OCI-LY1 (cell line): ENCODE measurements at regions not wholly inside any gene's neighbourhood (a gene's known extent, or its start where the extent isn't known, plus 50 kb on each side); places are given as distances from the start of the nearest gene placed in this dataset.

ENCODE experiments used
- H2AFZ ChIP-seq: fragments of 200-600 bp; sonication (generic), shearing (Covaris generic); 2 replicates; pipeline ENCODE4 v1.6.0; 2014; ENCODE audit warnings: antibody characterized with exemption, mild to moderate bottlenecking, low read length
- H3F3A ChIP-seq: fragments of 200-600 bp; sonication (generic), shearing (Covaris generic); 2 replicates; pipeline ENCODE4 v1.6.0; 2014; ENCODE audit warnings: mild to moderate bottlenecking, antibody characterized with exemption, low read length, moderate library complexity; ENCODE audit not compliant: insufficient read depth
- H3K27ac ChIP-seq: fragments of 200-600 bp; sonication (generic); 2 replicates; pipeline ENCODE4 v1.5.1; 2014; ENCODE audit warnings: low read length, mixed run types, mild to moderate bottlenecking, low read depth; ENCODE audit not compliant: poor library complexity, severe bottlenecking
- H3K27me3 ChIP-seq: fragments of 200-600 bp; sonication (generic); 2 replicates; pipeline ENCODE4 v1.6.0; 2014; ENCODE audit warnings: antibody characterized with exemption, mild to moderate bottlenecking, low read length, moderate library complexity; ENCODE audit not compliant: insufficient read depth
- H3K36me3 ChIP-seq: fragments of 200-600 bp; sonication (generic); 2 replicates; pipeline ENCODE4 v1.6.1; 2014; ENCODE audit warnings: mild to moderate bottlenecking, antibody characterized with exemption, low read length, moderate library complexity, mixed read lengths; ENCODE audit not compliant: insufficient read depth
- H3K4me1 ChIP-seq: fragments of 200-600 bp; sonication (generic); 2 replicates; pipeline ENCODE4 v1.5.1; 2014; ENCODE audit warnings: mild to moderate bottlenecking, low read length, moderate library complexity; ENCODE audit not compliant: insufficient read depth, severe bottlenecking
- H3K4me2 ChIP-seq: fragments of 200-600 bp; sonication (generic), shearing (Covaris generic); 2 replicates; pipeline ENCODE4 v1.6.1; 2014; ENCODE audit warnings: low read length
- H3K4me3 ChIP-seq: fragments of 200-600 bp; sonication (generic); 2 replicates; pipeline ENCODE4 v1.5.1; 2014; ENCODE audit warnings: low read length, low read depth, mild to moderate bottlenecking, mixed read lengths; ENCODE audit not compliant: poor library complexity, severe bottlenecking
- H3K79me2 ChIP-seq: fragments of 200-600 bp; shearing (Covaris generic); 2 replicates; pipeline ENCODE4 v1.6.1; 2016; ENCODE audit warnings: mixed run types, low read length, mixed read lengths; ENCODE audit not compliant: insufficient read depth
- H3K9ac ChIP-seq: fragments of 200-600 bp; sonication (generic), shearing (Covaris generic); 2 replicates; pipeline ENCODE4 v1.6.1; 2014; ENCODE audit warnings: mild to moderate bottlenecking, low read length, mixed read lengths
- H3K9me2 ChIP-seq: fragments of 200-600 bp; sonication (generic), shearing (Covaris generic); 2 replicates; pipeline ENCODE4 v1.6.1; 2014; ENCODE audit warnings: low read depth, mild to moderate bottlenecking, low read length, mixed read lengths
- H3K9me3 ChIP-seq: fragments of 200-600 bp; shearing (Covaris generic); 2 replicates; pipeline ENCODE4 v1.6.1; 2014; ENCODE audit warnings: low read length, mixed read lengths
- H4K20me1 ChIP-seq: fragments of 200-600 bp; sonication (generic), shearing (Covaris generic); 2 replicates; pipeline ENCODE4 v1.6.0; 2016; ENCODE audit warnings: mild to moderate bottlenecking, low read length; ENCODE audit not compliant: insufficient read depth
- EZH2 ChIP-seq: fragments of 200-600 bp; sonication (generic), shearing (Covaris generic); IDR thresholded peaks from 2 replicates; pipeline ENCODE4 v1.8.0; 2017; ENCODE audit warnings: borderline replicate concordance, mixed run types, mild to moderate bottlenecking, antibody characterized with exemption, low read length, moderate library complexity, mixed read lengths
- TF ChIP-seq, protein P1 (sequence below): fragments of 200-600 bp; sonication (generic), shearing (Covaris generic); IDR thresholded peaks from 2 replicates; pipeline ENCODE4 v1.5.1; 2017; ENCODE audit warnings: mild to moderate bottlenecking, antibody characterized with exemption, low read length, moderate library complexity, mixed read lengths

- Histone ChIP-seq H3F3A (no peaks in the 10 kb centered on the region), H3K27ac (no peak overlapping the region), H3K27me3 (no peaks in the 10 kb centered on the region), H2AFZ (no peak overlapping the region), H3K4me1 (no peaks in the 10 kb centered on the region), H3K79me2 (no peaks in the 10 kb centered on the region), H3K9ac (no peak overlapping the region), H3K9me3 (no peaks in the 10 kb centered on the region), H3K4me2 (no peak overlapping the region), H4K20me1 (no peaks in the 10 kb centered on the region), H3K4me3 (no peak overlapping the region), H3K36me3 (no peaks in the 10 kb centered on the region), H3K9me2 (no peaks in the 10 kb centered on the region)
- TF ChIP-seq, protein P1, sequence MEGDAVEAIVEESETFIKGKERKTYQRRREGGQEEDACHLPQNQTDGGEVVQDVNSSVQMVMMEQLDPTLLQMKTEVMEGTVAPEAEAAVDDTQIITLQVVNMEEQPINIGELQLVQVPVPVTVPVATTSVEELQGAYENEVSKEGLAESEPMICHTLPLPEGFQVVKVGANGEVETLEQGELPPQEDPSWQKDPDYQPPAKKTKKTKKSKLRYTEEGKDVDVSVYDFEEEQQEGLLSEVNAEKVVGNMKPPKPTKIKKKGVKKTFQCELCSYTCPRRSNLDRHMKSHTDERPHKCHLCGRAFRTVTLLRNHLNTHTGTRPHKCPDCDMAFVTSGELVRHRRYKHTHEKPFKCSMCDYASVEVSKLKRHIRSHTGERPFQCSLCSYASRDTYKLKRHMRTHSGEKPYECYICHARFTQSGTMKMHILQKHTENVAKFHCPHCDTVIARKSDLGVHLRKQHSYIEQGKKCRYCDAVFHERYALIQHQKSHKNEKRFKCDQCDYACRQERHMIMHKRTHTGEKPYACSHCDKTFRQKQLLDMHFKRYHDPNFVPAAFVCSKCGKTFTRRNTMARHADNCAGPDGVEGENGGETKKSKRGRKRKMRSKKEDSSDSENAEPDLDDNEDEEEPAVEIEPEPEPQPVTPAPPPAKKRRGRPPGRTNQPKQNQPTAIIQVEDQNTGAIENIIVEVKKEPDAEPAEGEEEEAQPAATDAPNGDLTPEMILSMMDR: no peak
- no peak for TF ChIP-seq EZH2
Observed at GRCh38 chr11:113542420-113542819, 67.2 kb upstream of the DRD2 start.

DNA sequence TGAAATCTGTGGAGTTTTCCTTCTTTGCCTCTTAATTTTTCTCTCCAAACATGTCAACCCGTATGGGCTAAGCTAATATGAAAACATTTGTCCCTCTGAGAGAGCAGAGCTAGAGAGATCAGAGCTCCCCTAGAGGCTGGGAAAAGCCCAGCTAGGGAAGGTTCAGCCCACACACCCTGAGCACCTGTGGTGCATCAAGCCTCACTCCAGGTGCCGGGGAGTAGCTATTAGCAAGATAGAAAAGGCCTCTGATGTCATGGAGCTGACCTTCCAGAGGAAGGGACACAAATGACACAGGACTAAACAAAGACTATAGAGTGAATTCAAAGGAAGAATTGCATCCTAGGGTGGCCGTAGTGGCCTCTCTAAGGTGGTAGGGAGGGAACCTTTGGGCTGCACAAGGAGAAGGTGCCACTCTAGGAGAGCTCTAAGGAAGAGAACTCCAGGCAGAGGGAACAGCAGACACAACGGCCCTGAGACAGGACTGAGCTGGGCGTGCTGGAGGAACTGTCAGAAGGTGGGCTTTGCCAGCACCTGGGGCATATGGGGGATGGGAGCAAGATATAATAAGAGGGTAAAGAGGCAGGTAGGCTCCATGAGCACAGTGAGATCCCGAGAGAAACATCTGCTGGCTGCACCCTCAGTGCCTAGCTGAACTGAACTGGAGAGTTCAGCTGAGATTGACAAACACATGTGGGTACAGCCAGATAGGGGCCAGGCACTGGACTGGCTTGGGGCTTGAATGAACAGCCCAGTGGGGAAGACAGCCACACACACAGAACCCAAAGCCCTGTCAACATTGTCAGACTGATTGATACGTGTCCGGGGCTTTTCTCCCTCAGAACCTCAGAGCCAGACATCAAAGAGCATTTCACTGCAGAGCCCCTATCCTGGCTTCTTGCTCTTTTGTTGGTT is 65.5 kb upstream of the DRD2 start:
- Histone ChIP-seq H3K36me3 (no peaks in the 10 kb centered on the region), H3K4me2 (no peak overlapping the region), H3K9me2 (no peaks in the 10 kb centered on the region), H3K4me1 (no peaks in the 10 kb centered on the region), H3K27me3 (no peaks in the 10 kb centered on the region), H3K9me3 (no peaks in the 10 kb centered on the region), H3K9ac (no peak overlapping the region), H2AFZ (no peak overlapping the region), H4K20me1 (no peaks in the 10 kb centered on the region), H3K4me3 (no peak overlapping the region), H3K27ac (no peak overlapping the region), H3K79me2 (no peaks in the 10 kb centered on the region), H3F3A (no peaks in the 10 kb centered on the region)
- TF ChIP-seq EZH2: no peak
- TF ChIP-seq, protein P1: no peak

- Histone ChIP-seq H4K20me1 (no peaks in the 10 kb centered on the region), H3K4me1 (no peaks in the 10 kb centered on the region), H3K36me3 (no peaks in the 10 kb centered on the region), H3K4me3 (no peak overlapping the region), H3K27me3 (no peaks in the 10 kb centered on the region), H3K79me2 (no peaks in the 10 kb centered on the region), H3K27ac (no peak overlapping the region), H3K9me3 (no peaks in the 10 kb centered on the region), H3F3A (no peaks in the 10 kb centered on the region), H3K9ac (no peak overlapping the region), H2AFZ (no peak overlapping the region), H3K9me2 (no peaks in the 10 kb centered on the region), H3K4me2 (no peak overlapping the region)
- TF ChIP-seq, protein P1: no peak
- TF ChIP-seq EZH2: no peak
Observed at GRCh38 chr11:113538451-113539412, 63.5 kb upstream of the DRD2 start.
